ENCODE measurements at regions not wholly inside any gene's neighbourhood (a gene's known extent, or its start where the extent isn't known, plus 50 kb on each side); places are given as distances from the start of the nearest gene placed in this dataset.

DNA sequence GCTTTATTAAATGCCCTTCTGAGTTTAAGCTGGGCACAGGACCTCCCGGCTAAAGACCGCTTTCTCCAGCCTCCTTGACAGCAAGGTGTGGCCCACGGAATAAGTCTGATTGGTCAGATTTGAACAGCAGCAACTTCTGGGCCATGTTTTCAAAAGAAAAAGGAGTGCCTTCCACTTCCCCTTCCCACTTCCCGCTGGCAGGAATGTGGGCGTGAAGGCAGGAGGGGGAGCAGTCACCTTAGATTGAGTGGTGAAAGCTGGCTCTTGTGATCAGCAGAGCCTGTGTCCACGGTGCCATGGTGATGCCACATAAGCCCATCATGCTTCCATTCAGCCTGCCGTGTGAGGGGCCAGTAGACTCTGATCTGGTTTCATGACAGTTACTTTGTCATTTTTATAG, 136.6 kb upstream of the GLI2 start:
- no peaks in the 10 kb centered on the region for H3K4me1 ChIP-seq (ENCODE audit: low read depth)
- no peak overlapping the region for H3K27ac ChIP-seq

DNA sequence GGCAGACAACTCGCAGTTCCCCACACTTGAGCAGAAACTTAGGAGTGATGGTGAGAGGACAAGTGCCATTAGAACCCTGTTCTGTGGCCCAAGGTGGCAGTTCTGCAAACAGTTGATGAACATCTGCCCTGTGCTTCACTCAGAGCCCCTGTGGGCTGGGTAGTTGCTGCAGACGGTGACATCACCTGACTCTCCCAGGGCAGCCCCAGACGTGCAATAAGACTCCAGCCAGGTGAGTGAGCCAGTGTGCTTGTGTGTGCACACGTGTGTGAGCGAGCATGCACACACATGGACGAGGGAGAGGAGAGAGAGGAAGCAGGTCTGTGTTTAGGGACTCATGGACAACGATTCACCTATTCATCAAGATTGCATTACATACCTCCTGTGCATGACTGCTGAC, 136.0 kb upstream of the GLI2 start:
- DNase-seq (ENCODE audit: low read depth in 1 of 2, low spot score in 1 of 2): no peak
- Histone ChIP-seq H3K27ac (no peak overlapping the region), H3K36me3 (no peaks in the 10 kb centered on the region), H3K9me3 (ENCODE audit: low read depth) (no peaks in the 10 kb centered on the region), H3K27me3 (peaks cover 30% of the 10 kb centered on the region), H3K4me1 (ENCODE audit: low read depth) (no peaks in the 10 kb centered on the region), H3K4me3 (no peak overlapping the region)
- TF ChIP-seq, protein P1, sequence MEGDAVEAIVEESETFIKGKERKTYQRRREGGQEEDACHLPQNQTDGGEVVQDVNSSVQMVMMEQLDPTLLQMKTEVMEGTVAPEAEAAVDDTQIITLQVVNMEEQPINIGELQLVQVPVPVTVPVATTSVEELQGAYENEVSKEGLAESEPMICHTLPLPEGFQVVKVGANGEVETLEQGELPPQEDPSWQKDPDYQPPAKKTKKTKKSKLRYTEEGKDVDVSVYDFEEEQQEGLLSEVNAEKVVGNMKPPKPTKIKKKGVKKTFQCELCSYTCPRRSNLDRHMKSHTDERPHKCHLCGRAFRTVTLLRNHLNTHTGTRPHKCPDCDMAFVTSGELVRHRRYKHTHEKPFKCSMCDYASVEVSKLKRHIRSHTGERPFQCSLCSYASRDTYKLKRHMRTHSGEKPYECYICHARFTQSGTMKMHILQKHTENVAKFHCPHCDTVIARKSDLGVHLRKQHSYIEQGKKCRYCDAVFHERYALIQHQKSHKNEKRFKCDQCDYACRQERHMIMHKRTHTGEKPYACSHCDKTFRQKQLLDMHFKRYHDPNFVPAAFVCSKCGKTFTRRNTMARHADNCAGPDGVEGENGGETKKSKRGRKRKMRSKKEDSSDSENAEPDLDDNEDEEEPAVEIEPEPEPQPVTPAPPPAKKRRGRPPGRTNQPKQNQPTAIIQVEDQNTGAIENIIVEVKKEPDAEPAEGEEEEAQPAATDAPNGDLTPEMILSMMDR (IDR thresholded peaks at IDR 0.05; ENCODE audit: low read depth, low read length): no peak

More for the DNA sequence above, 136.6 kb upstream of the GLI2 start:
- Histone ChIP-seq H3K36me3 (no peaks in the 10 kb centered on the region), H3K9me3 (ENCODE audit: low read depth) (no peaks in the 10 kb centered on the region), H3K4me3 (no peak overlapping the region), H3K27me3 (peaks cover 31% of the 10 kb centered on the region)
- TF ChIP-seq, protein P1 (IDR thresholded peaks at IDR 0.05; ENCODE audit: low read depth, low read length): no peak
- no peak for DNase-seq (ENCODE audit: low read depth in 1 of 2, low spot score in 1 of 2)

DNA sequence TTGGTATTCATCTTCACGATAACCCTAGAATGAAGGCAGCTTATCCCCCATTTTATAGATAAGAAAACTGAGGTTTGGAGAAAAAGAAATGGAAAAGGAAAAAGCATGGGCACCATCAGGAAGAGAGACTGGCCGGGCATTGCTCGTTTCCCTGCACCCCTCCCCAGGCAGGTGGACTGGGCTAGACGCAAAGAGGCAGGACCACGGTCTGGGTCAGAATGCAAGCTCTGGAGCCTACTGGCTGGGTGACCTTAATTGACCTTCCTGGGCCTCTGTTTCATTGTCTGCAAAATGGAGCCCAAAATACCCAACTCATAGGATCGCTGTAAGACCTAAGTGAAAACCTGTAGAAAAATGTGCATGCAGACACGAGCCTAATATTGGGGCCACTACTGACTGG, 135.3 kb upstream of the GLI2 start:
- DNase-seq (ENCODE audit: low read depth in 1 of 2, low spot score in 1 of 2): no peak
- Histone ChIP-seq H3K36me3 (no peaks in the 10 kb centered on the region), H3K4me1 (ENCODE audit: low read depth) (no peaks in the 10 kb centered on the region), H3K9me3 (ENCODE audit: low read depth) (no peaks in the 10 kb centered on the region), H3K4me3 (no peak overlapping the region), H3K27ac (no peak overlapping the region), H3K27me3 (peaks cover 32% of the 10 kb centered on the region)
- TF ChIP-seq, protein P1 (IDR thresholded peaks at IDR 0.05; ENCODE audit: low read depth, low read length): no peak

DNA sequence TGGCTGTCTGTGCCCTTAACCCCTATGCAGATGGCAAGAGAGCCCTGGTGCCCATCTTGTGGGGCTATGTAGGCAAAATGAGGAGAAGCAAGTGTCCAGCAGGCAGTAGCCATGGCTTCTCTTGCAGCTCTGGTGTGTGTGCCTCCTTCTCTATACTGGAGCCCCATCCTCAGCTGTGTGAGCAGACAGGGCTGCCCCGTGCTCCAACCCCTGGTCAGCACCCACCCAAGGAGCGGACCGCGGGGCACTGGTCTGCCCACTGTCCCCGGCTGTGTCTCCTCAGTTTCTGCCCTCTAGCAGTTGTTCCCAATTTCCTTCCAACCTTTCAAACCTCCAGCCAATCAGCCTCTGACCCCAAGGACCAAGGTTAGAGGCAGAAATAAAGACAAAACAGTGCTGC, 134.9 kb upstream of the GLI2 start:
- no peak for DNase-seq (ENCODE audit: low read depth in 1 of 2, low spot score in 1 of 2)
- no peak overlapping the region for H3K4me3 ChIP-seq
- TF ChIP-seq, protein P1 (IDR thresholded peaks at IDR 0.05; ENCODE audit: low read depth, low read length): no peak

DNA sequence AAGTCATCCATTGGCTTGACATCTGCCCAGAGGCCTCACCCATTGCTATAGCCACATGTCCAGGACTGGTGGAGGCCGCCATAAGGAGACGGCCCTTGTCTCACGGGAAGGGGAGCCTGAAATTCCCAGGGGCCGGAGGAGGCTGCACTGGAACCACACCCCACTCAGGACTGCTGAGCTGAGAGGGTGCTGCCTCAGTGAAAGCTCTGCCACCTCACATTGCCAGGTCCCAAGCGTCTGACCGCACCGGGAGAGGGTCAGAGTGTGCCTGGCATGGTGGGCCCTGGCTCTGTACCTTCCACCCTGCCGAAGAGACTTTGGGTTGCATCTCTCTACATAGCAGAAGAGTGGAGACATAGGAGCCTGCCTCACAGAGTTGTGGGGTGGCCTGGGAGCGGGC, 134.1 kb upstream of the GLI2 start:
- Histone ChIP-seq H3K9me3 (ENCODE audit: low read depth) (no peaks in the 10 kb centered on the region), H3K36me3 (no peaks in the 10 kb centered on the region), H3K4me3 (no peak overlapping the region), H3K27ac (no peak overlapping the region), H3K4me1 (ENCODE audit: low read depth) (no peaks in the 10 kb centered on the region), H3K27me3 (peaks cover 39% of the 10 kb centered on the region)
- TF ChIP-seq, protein P1 (IDR thresholded peaks at IDR 0.05; ENCODE audit: low read depth, low read length): no peak
- no peak for DNase-seq (ENCODE audit: low read depth in 1 of 2, low spot score in 1 of 2)

More for the DNA sequence above, 134.9 kb upstream of the GLI2 start:
- peaks cover 36% of the 10 kb centered on the region for H3K27me3 ChIP-seq
- H3K9me3 ChIP-seq (ENCODE audit: low read depth): no peaks in the 10 kb centered on the region
- no peak overlapping the region for H3K27ac ChIP-seq
- no peaks in the 10 kb centered on the region for H3K4me1 ChIP-seq (ENCODE audit: low read depth)
- H3K36me3 ChIP-seq: no peaks in the 10 kb centered on the region

DNA sequence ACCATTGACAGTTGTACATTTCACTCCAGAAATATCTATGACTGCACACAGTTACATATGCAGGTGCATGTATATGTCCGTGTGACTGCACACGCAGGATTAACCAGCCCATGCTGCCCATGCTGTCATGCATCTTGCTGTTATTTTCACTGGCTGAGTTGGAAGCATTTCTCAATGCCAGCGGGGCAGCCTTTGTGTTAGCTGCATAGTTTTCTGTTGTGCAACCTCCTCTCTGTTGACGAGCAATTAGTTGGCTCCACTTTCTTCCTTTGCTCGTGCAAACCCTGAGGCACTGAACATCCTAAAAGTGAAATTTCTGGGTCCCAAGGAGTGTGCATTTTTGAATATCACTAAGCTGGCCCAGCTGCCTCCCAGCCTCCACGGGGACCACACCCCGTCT, 133.4 kb upstream of the GLI2 start:
- H3K27me3 ChIP-seq: peaks cover 32% of the 10 kb centered on the region
- no peak overlapping the region for H3K4me3 ChIP-seq
- H3K4me1 ChIP-seq (ENCODE audit: low read depth): no peaks in the 10 kb centered on the region
- no peak overlapping the region for H3K27ac ChIP-seq
- TF ChIP-seq, protein P1 (IDR thresholded peaks at IDR 0.05; ENCODE audit: low read depth, low read length): no peak
- peak in 1 of 2 donors; percentile 55 for DNase-seq (ENCODE audit: low read depth in 1 of 2, low spot score in 1 of 2)
- no peaks in the 10 kb centered on the region for H3K36me3 ChIP-seq
- no peaks in the 10 kb centered on the region for H3K9me3 ChIP-seq (ENCODE audit: low read depth)

Measured in cardiac muscle cell (in vitro differentiated cells and primary cell).